Tibial nerve (tissue), 4 donors: ENCODE measurements at regions not wholly inside any gene's neighbourhood (a gene's known extent, or its start where the extent isn't known, plus 50 kb on each side); places are given as distances from the start of the nearest gene placed in this dataset.

ENCODE experiments used
- CTCF ChIP-seq, 5 experiments: fragments of 200-600 bp in 3 of 5; fragments of 450-650 bp in 2 of 5; sonication (generic) in 3 of 5; IDR thresholded peaks; one replicate each; pipeline ENCODE4 v1.5.1; 2016 to 2019; ENCODE audit warnings: antibody characterized with exemption in 5 of 5, mild to moderate bottlenecking in 3 of 5, moderate library complexity in 2 of 5
- EP300 ChIP-seq, 2 donors: sonication (generic); formaldehyde crosslinking; IDR thresholded peaks; one replicate each; pipeline ENCODE4 v1.6.1; 2017; ENCODE audit warnings: antibody characterized with exemption in 2 of 2, mild to moderate bottlenecking in 1 of 2
- POLR2A ChIP-seq, 2 donors: fragments of 450-650 bp; IDR thresholded peaks; one replicate each; pipeline ENCODE4 v1.6.1; 2017; ENCODE audit warnings: antibody characterized with exemption in 2 of 2, mild to moderate bottlenecking in 2 of 2, moderate library complexity in 2 of 2

DNA sequence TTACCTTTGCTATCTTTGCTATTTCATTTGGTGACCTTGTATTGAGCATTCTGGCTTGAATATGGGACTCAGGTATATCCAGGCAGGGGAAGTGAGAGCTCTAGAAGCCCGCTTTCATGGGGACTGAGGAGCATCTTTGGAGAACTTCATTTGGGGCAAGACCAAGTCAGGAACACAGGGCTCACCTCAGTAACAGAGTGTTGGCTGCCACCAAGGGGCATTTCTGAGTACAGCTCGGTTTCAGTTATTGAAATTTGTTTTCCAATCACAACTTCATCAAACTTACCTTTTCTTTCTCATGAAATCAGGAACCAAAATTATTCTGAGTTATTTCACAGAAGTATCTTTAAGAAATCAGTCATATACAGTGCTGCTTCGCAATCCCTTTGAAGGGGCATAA, 337.2 kb downstream of the C7orf25 start:
- peak in 1 of 5 experiments; percentile 22 for TF ChIP-seq CTCF (IDR thresholded peaks at IDR 0.05)
- TF ChIP-seq POLR2A (IDR thresholded peaks at IDR 0.05), result no peak
- no peak for TF ChIP-seq EP300 (IDR thresholded peaks at IDR 0.05)
